ENCODE measurements at regions not wholly inside any gene's neighbourhood (a gene's known extent, or its start where the extent isn't known, plus 50 kb on each side); places are given as distances from the start of the nearest gene placed in this dataset.
A peak's percentile ranks its signal among the peaks of the same experiment; 100 is the strongest.

DNA sequence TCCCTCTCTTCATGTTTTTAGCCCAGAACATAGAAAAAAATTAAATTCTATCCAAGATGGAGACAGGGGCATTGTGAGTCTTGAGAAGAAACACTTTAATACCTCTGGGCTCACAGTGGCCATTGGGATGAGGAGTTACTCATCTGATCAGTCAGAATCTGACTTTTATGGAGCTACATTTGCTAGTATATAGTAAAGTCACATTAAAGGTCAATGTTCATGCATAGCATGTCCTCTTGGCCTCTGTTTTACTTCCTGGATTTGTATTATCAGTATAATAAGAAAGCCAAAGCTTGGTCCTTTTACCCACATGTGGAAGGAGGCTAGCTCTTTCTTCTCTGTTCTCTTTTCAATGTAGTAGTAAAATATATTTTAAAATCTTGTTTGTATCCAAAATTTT is 93.6 kb upstream of the CNOT2 start:
- CTCF ChIA-PET, result no interaction called here
- Histone ChIP-seq H3K9me3 (ENCODE audit: insufficient read depth, low read depth) (peaks cover 6% of the 10 kb centered on the region), H3K9me2 (ENCODE audit: insufficient read depth) (no peaks in the 10 kb centered on the region), H4K20me1 (ENCODE audit: insufficient read depth) (no peaks in the 10 kb centered on the region), H3K27ac (no peak overlapping the region), H3K79me2 (ENCODE audit: low read depth) (no peaks in the 10 kb centered on the region), H3K27me3 (ENCODE audit: insufficient read depth, low read depth) (no peaks in the 10 kb centered on the region), H2AFZ (peak overlapping the region; percentile 21; the same call in 1 of the 2 replicates), H3K36me3 (ENCODE audit: low read depth) (no peaks in the 10 kb centered on the region), H3K4me3 (no peak overlapping the region), H3K4me2 (no peak overlapping the region), H3K4me1 (replicated peaks; ENCODE audit: insufficient read depth) (no peaks in the 10 kb centered on the region), H3F3A (ENCODE audit: insufficient read depth, low read depth) (no peaks in the 10 kb centered on the region)
- TF ChIP-seq, protein P1, sequence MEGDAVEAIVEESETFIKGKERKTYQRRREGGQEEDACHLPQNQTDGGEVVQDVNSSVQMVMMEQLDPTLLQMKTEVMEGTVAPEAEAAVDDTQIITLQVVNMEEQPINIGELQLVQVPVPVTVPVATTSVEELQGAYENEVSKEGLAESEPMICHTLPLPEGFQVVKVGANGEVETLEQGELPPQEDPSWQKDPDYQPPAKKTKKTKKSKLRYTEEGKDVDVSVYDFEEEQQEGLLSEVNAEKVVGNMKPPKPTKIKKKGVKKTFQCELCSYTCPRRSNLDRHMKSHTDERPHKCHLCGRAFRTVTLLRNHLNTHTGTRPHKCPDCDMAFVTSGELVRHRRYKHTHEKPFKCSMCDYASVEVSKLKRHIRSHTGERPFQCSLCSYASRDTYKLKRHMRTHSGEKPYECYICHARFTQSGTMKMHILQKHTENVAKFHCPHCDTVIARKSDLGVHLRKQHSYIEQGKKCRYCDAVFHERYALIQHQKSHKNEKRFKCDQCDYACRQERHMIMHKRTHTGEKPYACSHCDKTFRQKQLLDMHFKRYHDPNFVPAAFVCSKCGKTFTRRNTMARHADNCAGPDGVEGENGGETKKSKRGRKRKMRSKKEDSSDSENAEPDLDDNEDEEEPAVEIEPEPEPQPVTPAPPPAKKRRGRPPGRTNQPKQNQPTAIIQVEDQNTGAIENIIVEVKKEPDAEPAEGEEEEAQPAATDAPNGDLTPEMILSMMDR (conservative IDR thresholded peaks at IDR 0.05), result no peak
- no peak for TF ChIP-seq EZH2 (IDR thresholded peaks at IDR 0.05; ENCODE audit: low read depth)
- no peak for DNase-seq
- no TSS peak for BruUV-seq (replicated peaks)
- POLR2A ChIA-PET (ENCODE audit: unreplicated experiment), result no interaction called here
- intact Hi-C loops (cut with micrococcal nuclease; ENCODE audit: unreplicated experiment), result no loop called here

DNA sequence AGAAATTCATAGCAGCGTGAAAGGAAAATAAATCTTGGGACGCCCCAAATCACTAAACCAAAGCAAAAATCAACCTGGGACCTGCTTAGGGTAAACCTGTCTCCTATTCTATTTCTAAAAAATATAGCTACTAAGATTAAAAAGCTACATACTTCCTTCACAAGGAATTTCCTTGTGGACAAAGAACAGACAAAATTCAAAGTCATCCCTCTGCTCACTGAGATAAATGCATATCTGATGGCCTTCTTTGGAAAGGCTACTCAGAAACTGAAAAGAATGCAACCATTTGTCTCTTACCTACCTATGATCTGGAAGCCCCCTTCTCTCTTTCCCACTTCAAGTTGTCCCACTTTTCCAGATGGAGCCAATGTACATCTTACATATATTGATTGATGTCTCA is 93.0 kb upstream of the CNOT2 start:
- Histone ChIP-seq H3K27ac (no peak overlapping the region), H3K9me3 (ENCODE audit: insufficient read depth, low read depth) (peaks cover 9% of the 10 kb centered on the region), H4K20me1 (ENCODE audit: insufficient read depth) (no peaks in the 10 kb centered on the region), H3K79me2 (ENCODE audit: low read depth) (no peaks in the 10 kb centered on the region), H3K4me2 (no peak overlapping the region), H2AFZ (no peak overlapping the region), H3K4me3 (no peak overlapping the region), H3K36me3 (ENCODE audit: low read depth) (peaks cover 2% of the 10 kb centered on the region; the same call in 1 of the 2 replicates), H3F3A (ENCODE audit: insufficient read depth, low read depth) (no peaks in the 10 kb centered on the region), H3K4me1 (replicated peaks; ENCODE audit: insufficient read depth) (no peaks in the 10 kb centered on the region), H3K27me3 (ENCODE audit: insufficient read depth, low read depth) (no peaks in the 10 kb centered on the region), H3K9me2 (ENCODE audit: insufficient read depth) (no peaks in the 10 kb centered on the region)
- ChIA-PET CTCF (no interaction called here), POLR2A (ENCODE audit: unreplicated experiment) (no interaction called here)
- no peak for TF ChIP-seq EZH2 (IDR thresholded peaks at IDR 0.05; ENCODE audit: low read depth)
- TF ChIP-seq, protein P1 (conservative IDR thresholded peaks at IDR 0.05), result no peak
- intact Hi-C loops (cut with micrococcal nuclease; ENCODE audit: unreplicated experiment), result no loop called here
- DNase-seq, result no peak
- no TSS peak for BruUV-seq (replicated peaks)

DNA sequence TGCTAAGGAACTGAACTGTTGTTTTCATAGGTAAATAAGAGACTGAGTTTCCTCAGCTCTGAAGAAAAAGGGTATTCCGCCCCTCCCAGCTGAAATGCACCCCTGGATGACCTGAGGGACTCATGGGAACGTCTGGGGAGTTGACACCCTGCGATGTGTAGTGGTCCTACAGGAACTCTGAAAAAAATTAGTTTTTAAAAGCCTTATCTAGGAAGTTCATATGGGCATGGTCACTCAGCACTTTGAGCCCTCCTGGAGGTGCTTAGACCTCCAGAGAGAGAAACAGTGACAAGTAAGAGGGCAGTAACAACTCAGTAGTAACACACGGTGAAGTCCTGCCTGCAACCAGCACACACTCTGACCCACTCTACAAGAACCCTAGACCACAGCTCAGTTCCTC is 91.2 kb upstream of the CNOT2 start:
- no TSS peak for BruUV-seq (replicated peaks)
- Histone ChIP-seq H3K36me3 (ENCODE audit: low read depth) (peaks cover 4% of the 10 kb centered on the region; the same call in 1 of the 2 replicates), H2AFZ (no peak overlapping the region), H3K9me2 (ENCODE audit: insufficient read depth) (no peaks in the 10 kb centered on the region), H3K4me1 (replicated peaks; ENCODE audit: insufficient read depth) (no peaks in the 10 kb centered on the region), H4K20me1 (ENCODE audit: insufficient read depth) (no peaks in the 10 kb centered on the region), H3K27me3 (ENCODE audit: insufficient read depth, low read depth) (no peaks in the 10 kb centered on the region), H3K9me3 (ENCODE audit: insufficient read depth, low read depth) (peaks cover 22% of the 10 kb centered on the region), H3F3A (ENCODE audit: insufficient read depth, low read depth) (no peaks in the 10 kb centered on the region), H3K4me3 (no peak overlapping the region), H3K4me2 (no peak overlapping the region), H3K79me2 (ENCODE audit: low read depth) (no peaks in the 10 kb centered on the region), H3K27ac (no peak overlapping the region)
- ChIA-PET CTCF (no interaction called here), POLR2A (ENCODE audit: unreplicated experiment) (no interaction called here)
- DNase-seq, result no peak
- intact Hi-C loops (cut with micrococcal nuclease; ENCODE audit: unreplicated experiment), result no loop called here
- TF ChIP-seq EZH2 (IDR thresholded peaks at IDR 0.05; ENCODE audit: low read depth), result no peak
- TF ChIP-seq, protein P1 (conservative IDR thresholded peaks at IDR 0.05), result no peak

Measured in PC-9 (cell line).